Hematopoietic multipotent progenitor cell (in vitro differentiated cells): ENCODE measurements at regions not wholly inside any gene's neighbourhood (a gene's known extent, or its start where the extent isn't known, plus 50 kb on each side); places are given as distances from the start of the nearest gene placed in this dataset.

Experiments
- DNase-seq, 3 donors: peaks; one replicate each; pipeline ENCODE4 v3.0.0-alpha.2; 2011 to 2015; ENCODE audit warnings: low read depth in 2 of 3, low spot score in 2 of 3

DNA sequence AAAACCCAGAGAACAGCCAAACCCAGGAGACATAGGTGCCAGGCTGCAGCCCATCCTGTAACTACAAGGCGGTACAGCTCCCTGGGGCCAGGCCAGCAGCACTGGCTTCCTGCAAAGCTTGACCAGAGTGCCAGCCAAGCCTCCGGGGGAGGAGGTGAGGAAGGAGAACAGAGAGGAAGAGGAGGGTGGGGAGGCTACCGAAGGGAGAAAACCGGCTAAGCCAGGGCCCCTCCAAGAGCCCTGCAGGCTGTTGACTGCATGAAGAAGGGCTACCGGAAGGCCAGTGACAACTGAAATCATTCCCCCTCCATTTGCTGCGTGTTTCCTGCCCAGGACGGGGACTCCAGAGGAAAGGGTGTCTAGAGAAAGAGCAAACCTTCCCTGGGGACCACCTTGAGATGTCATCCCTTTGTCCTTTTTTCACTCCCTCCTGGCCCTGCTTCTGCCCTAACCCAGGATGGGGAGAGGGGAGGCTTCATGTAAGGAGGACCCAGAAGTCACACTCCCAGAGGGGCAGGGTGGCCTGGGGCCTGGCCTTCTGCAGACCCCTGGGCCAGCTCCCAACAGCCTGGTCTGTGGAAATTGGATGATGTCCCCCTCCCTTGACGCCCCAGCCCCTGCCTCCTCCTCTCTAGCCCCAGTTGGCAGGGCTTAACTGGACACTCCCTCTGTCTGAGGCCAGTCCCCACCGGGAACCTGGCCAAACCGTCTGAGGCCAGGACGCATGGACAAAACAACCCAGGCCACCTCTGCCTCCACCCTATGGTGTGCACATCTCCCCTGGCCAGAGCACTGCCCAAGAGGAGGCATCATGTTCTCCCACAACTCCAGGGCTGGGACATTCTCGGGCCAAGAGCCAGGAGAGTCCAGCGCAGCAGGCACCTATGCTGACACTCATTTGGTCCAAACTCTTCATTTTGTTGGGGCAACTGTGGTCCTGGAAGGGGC is 207.8 kb downstream of the CYP26B1 start:
- DNase-seq: no peak

DNA sequence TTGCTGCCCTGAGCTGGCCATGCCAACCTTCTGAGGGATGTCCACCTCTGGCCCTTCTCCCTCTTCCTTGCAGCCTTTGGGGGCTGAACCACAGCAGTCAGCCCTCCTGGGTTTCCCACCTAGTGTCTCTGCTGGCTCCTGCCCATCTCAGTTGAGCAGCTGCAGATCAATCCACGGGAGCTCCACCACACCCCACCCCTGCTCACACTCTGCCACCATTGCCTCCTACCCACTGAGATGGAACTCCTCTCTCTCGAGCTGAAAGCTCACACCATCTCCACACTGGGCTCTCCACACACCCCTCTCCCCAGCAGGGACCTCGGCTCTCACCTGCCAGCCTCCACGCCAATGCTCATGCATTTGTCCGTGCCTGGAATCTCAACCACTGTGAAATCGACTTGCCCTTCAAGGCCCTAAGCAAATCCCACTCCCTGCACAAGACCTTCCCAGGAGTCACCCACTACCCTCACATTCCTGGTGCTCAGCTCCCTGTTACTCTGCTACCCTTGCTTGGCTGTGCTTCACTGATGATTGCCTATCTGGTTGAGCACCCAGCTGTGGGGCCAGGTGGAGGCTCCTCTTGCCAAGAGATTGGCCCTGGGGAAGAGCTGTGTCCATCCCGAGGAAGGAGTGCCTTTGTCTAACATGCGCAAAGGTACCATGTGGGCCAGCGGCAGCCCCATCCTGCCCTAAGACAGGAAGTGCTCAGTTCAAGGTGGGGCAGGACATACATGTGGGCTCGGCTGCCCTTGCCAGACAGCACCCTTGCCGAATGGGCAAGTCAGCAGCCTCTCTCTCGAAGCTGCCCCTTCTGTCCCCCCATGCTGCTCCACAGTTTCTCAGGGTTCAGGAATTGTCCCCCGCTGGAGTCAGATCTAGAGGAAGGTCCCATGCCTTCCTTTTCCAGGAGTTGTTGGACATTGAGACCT is 208.7 kb downstream of the CYP26B1 start:
- no peak for DNase-seq

DNA sequence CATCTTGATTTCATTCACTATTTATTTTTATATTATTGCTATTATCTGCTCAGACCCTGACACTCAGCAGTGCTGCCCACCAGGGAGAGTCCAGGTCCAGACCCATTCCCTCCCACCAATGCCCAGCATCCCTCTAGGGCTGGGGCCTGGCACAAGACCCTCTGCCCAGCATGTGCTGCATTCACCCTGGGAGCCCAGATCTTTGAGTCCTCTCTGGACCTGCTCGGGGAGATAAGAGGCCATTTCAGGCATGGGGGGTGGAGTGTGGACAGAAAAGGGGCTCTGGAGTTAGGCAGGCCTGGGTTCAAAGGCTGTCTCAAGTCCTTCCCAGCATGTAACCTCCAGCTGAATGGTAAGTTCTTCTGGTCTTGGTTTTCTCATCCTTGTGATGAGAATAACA is 209.6 kb downstream of the CYP26B1 start:
- DNase-seq: no peak

DNA sequence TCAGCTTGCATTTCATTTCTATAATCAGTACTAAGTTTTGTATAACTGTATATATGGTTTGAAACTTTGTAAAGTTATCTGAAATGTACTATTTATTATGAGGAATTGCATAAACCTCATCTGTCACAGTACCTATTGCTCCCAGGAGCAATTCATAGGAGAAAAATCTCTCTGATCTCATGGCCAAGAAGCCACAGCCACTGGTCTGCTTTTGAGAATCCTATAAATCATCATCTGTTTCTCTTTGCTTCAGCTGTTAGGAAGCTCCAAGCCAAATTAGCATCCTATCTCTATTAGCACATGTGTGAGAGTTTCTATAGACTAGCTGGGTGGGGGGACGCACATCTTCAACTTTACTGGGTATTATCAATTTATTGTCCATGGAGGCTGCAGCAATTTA is 210.3 kb downstream of the CYP26B1 start:
- no peak for DNase-seq

DNA sequence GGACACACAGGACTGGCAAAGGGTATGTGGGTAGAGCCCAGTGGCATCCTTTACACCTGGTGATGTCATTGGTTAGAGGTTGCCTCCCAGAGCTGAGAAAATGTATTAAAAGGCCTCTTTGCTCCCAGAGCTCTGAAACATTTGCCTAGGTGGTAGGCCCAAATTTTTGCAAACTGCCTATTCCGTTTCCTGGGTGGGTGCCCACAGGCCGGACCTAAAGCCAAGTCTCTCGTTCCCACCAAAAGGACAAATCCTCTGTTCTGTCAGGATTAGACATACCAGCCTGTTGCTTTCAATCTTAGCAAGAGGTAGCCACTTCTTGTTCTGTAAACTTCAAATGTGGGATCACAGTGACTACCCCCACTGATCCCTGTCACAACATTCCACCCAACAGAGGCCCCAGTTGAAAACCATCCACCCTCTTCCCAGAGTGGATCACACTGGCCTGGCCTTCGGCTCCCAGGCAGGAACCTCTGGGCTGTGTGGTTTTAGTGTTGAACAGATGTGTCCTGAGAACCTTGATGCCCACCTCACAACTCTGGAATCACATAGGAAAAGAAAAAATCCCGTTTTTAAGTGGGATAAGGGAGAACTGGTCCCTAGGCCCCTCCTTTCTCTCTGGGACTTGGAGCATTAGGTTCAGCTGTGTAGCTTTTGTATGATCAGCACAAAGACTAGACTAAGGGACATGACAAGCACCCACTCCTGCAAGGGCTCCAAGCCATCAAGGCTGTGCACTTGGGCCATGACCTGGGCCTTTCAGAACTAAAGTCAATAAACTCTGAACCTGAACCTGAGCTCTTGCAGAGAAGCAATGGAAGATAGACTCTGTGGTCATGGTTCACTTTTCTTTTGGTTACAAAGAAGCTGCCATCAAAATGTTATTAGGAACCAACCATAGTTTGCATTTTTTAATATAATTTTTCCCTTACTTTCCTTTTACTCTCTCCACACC is 211.3 kb downstream of the CYP26B1 start:
- DNase-seq: no peak

DNA sequence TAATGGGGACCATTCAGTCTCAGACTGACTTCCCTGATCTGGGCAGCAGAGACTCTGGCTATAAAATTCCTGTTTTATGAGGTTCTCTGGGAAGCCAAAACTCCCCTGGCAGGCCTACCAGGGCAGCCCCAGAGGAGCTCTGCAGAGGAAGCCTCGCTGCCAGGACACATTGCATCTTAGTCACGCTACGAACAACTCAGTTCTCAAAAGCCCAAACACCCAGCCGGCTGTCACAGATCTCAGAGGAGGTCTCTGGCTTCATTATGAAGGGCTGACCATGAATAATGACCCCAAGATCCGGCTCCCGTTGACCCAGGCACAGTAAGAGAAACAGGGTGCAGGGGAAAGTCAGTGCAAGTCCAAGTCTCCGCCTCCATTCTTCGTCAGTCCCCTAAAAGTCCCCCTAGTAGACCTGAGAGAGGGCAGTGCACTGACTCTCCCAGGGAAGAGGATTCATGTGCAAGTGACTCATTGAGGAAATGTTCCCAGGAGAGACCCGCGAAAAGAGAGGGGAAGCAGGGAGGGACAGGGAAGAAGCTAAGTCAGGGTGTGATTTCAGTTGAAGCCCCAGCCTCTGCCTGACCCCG is 212.3 kb downstream of the CYP26B1 start:
- DNase-seq: no peak

DNA sequence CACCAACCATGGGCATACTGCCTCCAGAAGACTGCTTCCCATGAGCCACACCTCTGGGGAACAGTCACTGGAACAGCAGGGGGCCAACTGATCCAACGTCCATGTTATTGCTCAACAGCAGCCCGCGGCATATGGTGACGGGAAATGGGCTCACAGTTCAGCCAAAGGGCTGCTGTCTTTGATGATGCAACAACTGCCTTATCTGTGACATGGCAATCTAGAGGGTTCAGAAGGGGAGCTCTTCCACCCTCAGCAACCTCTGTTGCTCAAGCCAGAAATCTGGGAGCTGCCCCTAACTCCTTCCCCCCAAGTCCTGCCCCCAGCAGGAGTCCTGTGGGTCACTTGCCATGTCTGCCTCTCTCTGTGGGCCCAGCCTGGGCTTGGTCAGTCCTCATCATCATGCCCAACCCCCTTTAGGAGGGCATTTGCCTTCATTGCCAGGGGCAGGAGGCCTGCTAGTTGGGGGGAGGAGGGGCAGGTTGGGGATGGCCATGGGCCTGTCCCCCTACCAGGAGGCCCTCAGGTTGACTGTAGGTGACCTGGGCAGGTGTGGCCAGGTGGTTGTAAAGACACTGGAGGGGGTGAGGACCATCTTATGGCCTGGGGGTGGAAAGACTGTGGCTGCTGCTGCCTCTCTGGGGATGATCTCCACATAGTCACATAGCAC is 212.9 kb downstream of the CYP26B1 start:
- DNase-seq: no peak

DNA sequence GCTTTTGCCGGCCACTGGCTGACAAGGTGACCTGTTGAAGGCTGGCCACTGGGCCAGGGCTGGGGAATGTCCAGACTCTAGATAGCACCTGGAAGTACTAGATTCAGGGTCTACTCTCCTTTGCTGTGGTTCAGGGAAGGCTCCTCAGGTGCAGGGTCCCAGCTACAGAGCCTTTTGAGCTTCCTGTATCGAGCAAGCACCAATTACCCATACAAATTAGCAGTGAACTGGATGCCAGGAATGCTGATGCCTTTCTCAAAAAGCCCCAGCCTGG is 213.4 kb downstream of the CYP26B1 start:
- DNase-seq: no peak

DNA sequence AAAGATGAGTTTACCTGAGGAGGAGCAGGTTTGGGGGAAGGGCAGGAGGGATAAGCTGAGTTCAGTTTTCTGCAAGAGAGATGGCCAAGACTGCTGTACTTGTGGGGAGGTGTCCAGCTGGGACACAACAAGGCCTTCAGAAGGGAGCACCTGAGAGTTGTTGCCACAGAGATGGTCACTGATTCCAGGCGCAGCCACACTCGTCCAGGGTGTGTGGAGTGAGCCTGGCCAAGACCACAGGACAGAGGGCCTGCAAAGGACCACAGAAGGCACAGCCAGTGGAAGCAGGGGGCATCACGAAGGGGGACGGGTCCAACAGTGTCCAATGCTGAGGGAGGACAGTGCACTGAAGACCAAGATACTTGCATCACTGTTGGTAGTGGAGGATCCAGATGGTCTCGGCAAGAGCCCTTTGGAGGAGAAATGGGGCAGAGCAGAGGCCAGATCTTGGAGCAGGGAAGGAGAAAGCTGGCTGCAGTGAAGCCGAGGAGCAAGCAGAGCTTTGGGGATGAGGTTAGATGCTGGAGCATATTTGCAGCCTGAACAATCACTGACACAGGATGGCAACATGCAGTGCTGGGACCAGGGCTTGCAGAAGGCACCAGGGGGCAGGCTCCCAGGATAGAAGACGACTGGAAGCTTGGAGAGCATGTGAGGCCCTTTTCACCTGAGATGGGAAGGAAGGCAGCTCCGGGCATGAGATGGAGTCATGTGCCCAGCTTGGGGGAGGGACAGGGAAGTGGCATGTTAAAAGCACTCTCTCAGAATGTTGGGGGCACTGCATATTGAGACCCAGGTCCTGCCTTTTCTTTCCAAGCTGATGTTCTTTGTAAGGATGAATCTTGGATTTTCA is 214.0 kb downstream of the CYP26B1 start:
- no peak for DNase-seq

DNA sequence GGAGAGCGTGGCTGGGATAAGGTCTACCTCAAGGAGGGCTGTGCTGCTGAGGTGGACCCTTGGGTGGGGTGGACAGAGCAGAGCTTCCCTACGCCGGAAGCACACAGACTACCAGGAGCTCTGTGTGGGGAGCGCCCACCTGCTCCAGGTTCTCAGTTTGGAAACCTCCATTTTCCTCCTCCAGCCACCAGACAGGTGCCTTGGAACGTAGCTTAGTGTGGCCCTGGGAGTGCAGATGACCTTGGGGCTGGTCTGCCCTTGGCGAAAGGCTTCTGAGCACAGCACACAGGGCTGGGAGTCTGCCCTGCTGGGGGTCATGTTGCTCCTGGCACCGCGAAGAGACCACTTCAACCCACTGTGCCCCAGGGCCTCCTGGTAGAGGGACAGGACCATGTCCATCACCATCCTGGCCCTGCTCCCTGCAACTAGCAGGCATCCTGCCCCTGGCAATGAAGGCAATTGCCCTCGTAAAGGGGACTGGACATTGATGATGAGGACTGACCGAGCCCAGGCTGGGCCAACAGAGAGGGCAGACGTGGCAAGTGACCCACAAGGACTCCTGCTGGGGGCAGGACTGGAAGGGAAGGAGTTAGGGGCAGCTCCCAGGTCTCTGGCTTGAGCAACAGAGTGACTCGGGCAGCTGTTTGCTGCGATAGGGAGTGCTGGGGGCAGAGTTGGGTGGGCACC is 214.7 kb downstream of the CYP26B1 start:
- DNase-seq: no peak

DNA sequence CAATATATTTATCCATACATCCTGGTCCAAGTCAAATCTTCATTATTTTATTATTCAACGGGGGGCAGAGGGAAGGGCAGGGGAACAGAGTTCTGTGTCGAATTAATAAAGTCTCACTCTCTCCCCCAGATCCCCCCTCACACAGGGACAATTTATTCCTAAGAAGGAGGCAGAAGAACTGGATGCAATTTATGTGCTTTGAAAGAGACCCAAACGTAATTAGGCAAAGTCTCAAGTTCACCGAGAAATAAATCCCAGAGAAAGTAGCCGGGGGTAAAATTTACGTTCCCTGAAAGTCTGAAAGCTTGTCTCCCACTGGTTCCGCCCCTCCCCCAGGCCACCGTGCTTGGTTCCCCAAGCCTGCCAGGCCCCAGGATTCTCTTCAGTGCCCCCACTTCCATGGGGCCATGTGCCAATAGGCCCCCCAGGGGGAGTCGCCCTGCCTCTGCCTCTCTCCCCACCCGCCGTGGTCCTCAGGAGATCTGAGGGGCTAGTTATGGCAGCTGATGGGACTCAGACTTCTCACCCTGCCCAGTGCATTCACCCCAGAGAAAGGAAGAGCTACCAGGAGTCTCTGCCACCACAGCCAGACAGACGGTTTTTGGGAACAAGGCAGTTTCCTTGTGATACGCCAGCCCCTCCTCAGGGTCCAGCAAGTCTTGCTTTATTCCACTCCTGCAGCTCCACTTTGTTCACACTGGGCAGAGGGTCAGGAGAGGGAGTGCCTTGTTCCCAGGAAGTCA is 215.5 kb downstream of the CYP26B1 start:
- DNase-seq: no peak

DNA sequence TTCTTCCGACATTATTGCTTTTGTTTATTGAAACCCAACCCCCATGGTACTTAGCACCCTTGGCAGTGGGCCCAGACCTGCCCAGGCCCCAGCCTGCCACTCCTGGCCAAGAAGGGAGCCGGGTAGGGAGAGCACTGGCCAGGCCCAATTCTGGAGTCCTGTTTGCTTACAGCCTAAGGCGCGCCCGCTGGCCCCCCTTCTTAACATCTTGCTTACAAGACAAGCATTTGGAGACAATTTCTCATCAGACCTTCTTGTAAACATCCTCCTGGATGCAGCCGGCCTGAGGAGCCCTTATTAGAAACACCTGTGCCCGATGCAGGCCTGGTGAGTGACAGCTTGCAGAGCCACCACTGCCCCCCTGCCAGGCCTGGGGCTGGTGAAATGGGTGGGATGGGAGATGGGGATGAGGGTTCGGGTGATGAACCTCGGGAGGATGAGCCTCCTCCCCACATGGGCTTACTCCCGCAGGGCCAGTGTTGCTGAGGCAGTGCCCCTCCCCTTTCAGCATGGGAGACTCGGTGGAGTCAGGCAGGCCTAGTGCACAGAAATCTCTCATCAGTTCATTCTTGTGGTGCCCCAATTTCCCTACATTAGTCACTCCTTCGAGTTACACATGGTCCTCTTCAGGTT is 217.5 kb downstream of the CYP26B1 start:
- no peak for DNase-seq

DNA sequence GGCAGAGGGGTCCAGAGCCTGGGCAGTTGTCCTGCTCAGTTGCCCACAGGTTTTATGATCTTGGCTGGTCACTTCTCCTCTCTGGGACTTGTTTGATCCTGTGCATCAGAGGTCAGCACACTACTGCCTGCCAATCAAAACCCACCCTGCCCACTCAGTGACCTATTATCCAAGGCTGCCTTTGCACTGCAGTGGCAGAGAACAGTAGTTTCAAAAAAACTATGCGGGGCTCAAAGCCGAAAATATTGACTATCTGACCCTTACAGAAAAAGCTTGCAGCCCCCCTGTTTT is 218.2 kb downstream of the CYP26B1 start:
- no peak for DNase-seq

DNA sequence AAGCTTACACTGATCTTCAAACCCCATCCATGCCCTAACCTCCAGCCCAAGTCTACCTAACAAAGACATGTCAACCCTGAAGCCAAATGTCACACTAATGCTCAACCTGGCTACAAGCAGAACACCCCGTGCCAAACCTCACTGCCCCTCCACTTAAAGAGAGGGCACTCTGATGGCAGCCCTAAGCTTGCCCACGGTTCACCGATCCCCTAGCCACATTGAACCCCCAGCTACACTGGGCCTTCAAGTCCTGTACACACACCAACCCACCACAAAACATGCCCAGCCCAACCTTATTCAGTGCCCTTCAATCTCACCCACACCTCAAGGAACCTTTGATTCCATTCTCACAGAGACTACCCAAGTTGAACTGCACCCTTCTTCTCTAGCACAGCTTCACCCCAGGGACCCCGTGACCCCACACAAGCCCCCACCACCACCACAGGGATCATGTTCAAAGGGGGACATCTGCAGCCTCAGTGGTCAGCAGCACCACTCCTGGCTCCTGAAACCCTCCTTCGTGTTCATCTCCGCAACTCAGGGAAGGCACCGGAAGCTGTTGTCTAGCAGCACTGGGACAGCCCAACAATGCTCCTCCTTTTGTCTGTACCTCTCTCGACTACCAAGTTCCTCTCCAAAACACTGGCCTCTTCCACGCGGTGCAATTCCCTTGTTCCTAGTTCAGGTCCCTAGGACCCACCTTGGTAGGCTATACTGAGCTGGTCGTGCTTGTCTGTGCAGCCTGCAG is 218.8 kb downstream of the CYP26B1 start:
- no peak for DNase-seq

DNA sequence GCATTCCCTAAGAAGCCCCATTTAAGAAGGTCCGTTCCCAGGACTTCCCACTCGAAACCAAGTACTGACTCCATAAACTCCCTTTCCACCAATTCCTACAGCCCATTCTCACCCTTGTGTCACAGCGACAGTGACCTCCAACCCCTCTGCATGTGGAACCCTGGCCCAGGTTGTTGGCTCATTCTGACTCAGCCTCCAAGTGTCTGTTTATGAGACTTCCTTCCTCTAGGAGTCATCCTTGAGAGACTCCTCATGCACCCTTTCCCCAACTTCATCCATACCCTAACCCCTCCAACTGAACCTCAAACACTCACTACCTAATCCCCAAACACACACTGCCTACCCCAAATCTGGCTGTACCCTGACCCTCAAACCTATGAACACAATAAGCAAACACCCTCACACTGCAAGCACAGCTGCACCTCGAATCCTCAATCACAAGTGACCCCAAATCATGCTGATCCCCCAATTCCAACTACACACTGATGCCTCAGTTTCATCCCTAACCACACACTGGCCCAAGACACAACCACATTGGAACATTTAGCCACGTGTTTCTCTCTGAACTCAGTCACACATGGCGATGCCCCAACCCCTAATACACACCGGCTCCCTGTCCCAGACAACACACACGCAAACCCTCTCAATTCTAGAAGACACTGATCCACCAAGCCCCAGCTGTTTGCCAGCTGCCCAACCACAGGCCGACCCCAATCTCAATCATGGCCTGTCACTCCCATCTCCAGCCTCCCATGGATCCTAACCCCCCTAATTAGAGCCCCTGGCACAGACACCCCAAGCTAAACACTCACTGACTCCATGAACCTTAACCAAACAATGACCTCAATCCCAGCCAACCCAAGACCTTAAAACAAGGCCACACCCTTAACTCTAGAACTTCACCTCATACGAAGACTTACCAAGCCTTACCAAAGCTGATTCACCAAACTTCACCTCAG is 219.6 kb downstream of the CYP26B1 start:
- DNase-seq: no peak
